IPS-NIHi7 (cell line): ENCODE measurements at regions not wholly inside any gene's neighbourhood (a gene's known extent, or its start where the extent isn't known, plus 50 kb on each side); places are given as distances from the start of the nearest gene placed in this dataset.
"Not testable (repeated sequence)": the region's sequence is repeated elsewhere in the genome, so short reads cannot be mapped to it uniquely, and the experiment has no call there.

ENCODE experiments used
- DNase-seq: peaks from one replicate; pipeline ENCODE4 v3.0.0; 2012; ENCODE audit warnings: mixed read lengths; ENCODE audit errors: extremely low spot score

DNA sequence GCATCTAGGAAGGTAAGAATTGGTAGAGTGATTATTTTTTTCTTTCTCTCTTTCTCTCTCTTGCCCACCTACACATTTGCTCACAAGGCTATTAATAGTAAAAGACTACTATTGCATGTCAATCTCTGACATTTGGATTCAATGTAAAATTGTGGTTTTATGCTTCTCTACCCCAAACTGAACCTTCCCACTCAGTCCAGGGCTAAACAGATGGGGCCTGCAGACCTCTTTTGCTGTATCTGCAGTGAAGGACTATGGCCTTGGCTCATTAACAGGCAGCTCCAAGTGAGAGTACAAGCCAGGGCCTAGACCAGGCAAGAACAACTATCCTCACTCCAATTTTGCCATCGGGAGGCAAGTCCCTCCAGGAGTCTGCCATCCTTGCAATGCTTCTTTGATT is 68.3 kb upstream of the ARL4C start:
- no peak for DNase-seq

GRCh38 chr2:234564699-234565098 is 67.8 kb upstream of the ARL4C start:
- DNase-seq = no peak

DNA sequence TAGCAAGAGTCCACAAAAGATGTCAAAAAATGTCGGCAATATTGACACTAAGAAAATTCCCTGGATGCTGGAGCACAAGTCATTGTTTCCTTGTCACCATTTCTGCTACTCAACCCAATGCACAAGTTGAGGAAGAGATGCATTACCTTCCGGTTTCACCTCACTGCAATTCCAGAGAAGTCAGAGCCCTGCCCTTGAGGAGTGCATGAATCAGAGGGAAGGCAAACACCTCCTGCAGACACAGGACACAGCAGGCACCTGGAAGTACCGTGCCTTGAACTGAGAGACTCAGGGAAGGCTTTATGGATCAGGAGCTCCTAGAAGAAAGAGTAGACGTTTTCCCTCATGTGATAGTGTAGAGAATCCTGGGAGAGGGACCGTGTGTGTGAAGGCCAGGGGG is 62.7 kb upstream of the ARL4C start:
- DNase-seq = no peak

DNA sequence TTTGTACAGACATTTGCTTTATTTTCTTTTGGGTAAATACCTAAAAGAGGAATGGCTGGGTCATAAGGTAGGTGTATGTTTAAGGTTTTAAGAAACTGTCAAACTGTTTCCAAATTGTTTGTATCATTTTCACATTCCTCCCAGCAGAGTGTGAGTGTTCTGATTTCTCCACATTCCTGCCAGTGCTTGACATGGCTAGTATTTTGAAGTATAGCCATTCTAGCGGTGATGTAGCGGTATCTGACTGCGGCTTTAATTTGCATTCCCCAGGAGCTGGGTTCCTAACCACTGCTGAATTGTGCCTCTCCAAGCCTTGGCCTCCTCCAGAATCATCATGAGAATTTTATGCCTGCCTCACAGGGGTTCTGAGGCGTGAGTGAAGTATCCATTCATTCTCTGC is 61.8 kb upstream of the ARL4C start:
- no peak for DNase-seq

DNA sequence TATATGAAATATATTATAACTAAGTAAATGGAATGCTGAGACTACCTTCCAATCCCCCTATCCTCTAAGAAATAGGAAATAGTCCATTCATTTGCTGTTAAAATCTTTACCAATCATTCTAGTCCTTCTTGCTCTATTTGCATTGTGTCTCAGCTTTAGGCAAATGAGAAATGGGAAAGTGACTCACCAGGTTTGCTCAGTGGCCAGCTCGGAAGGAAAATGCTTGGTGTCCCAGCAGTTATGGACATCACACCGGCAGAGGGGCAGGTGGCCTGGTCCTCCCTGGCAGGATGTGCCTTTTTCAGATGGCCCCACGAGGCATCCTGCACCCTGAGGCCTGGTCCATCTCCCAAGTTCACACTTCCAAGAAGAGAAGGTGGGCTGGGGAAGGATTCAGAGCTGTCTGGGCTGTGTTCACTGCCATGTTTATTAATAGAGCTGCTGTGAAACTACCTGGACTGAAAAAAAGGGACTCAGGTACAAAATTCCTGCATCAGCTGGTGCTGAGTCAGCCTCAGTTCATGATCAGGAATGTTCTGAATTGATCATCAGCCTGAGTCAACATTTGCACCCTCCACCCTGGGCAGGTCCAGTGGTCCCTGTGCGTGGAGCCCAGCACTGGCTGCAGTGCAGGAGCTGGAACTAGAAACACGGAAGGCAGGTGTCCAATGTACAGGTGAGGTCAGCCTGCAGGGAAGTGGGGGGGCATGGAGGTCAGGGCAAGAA is 60.1 kb upstream of the ARL4C start:
- no peak for DNase-seq

- DNase-seq = no peak
Measured at GRCh38 chr2:234555616-234556249, 58.9 kb upstream of the ARL4C start.

GRCh38 chr2:234555161-234555560 is 58.3 kb upstream of the ARL4C start:
- no peak for DNase-seq

GRCh38 chr2:234553223-234553622 is 56.3 kb upstream of the ARL4C start:
- not testable (repeated sequence) for DNase-seq

GRCh38 chr2:234550511-234551107 is 53.7 kb upstream of the ARL4C start:
- DNase-seq = peak; percentile 81

- DNase-seq = no peak
Measured at GRCh38 chr2:234550056-234550455, 53.2 kb upstream of the ARL4C start.

GRCh38 chr2:234548695-234549420 is 52.0 kb upstream of the ARL4C start:
- peak; percentile 68 for DNase-seq

- DNase-seq = no peak
Measured at GRCh38 chr2:234546770-234547169, 49.9 kb upstream of the ARL4C start.
